OCI-LY7 (cell line): ENCODE measurements at regions not wholly inside any gene's neighbourhood (a gene's known extent, or its start where the extent isn't known, plus 50 kb on each side); places are given as distances from the start of the nearest gene placed in this dataset.

Source experiments
- BruUV-seq: library from RNA; stranded (reverse); fragments of 400-500 nt; replicated peaks from 2 replicates; lab custom pipeline; 2021; lab: Mats Ljungman, UMichigan
- CTCF ChIA-PET: fragments of 300-600 bp; sonication (Branson Sonifier 250); formaldehyde crosslinking; loops from one replicate; lab custom pipeline; 2022; ENCODE audit warnings: antibody characterized with exemption; ENCODE audit not compliant: unreplicated experiment; lab: Charles Lee
- POLR2A ChIA-PET: fragments of 300-600 bp; sonication (Branson Sonifier 250); formaldehyde crosslinking; loops from one replicate; lab custom pipeline; 2022; ENCODE audit warnings: antibody characterized with exemption; lab: Charles Lee
- DNase-seq: peaks from one replicate; pipeline ENCODE4 v3.0.0-alpha.2; 2015; ENCODE audit warnings: low spot score
- H2AFZ ChIP-seq: fragments of 200-600 bp; sonication (generic), shearing (Covaris generic); 2 replicates; pipeline ENCODE4 v1.6.1; 2014; ENCODE audit warnings: mild to moderate bottlenecking, antibody characterized with exemption, low read length, moderate library complexity
- H3K27ac ChIP-seq: fragments of 200-600 bp; sonication (generic); 2 replicates; pipeline ENCODE4 v1.5.1; 2014; ENCODE audit warnings: mixed run types, low read depth, mild to moderate bottlenecking, moderate library complexity, low read length, inconsistent platforms; ENCODE audit not compliant: poor library complexity, severe bottlenecking
- H3K36me3 ChIP-seq: fragments of 200-600 bp; sonication (generic); 2 replicates; pipeline ENCODE4 v1.6.1; 2014; ENCODE audit warnings: mild to moderate bottlenecking, antibody characterized with exemption, low read length, moderate library complexity, mixed read lengths; ENCODE audit not compliant: insufficient read depth
- H3K4me1 ChIP-seq: fragments of 200-600 bp; sonication (generic); 2 replicates; pipeline ENCODE4 v1.5.1; 2014; ENCODE audit warnings: mild to moderate bottlenecking, low read length; ENCODE audit not compliant: insufficient read depth, poor library complexity, severe bottlenecking
- H3K4me2 ChIP-seq: fragments of 200-600 bp; sonication (generic); 2 replicates; pipeline ENCODE4 v1.6.1; 2014; ENCODE audit warnings: mild to moderate bottlenecking, low read length
- H3K4me3 ChIP-seq: fragments of 200-600 bp; sonication (generic); 2 replicates; pipeline ENCODE4 v1.5.1; 2014; ENCODE audit warnings: mild to moderate bottlenecking, low read depth, low read length; ENCODE audit not compliant: poor library complexity, severe bottlenecking
- H3K79me2 ChIP-seq: fragments of 200-600 bp; sonication (generic); 2 replicates; pipeline ENCODE4 v1.6.1; 2016; ENCODE audit warnings: low read depth, mild to moderate bottlenecking, low read length, moderate library complexity, mixed read lengths; ENCODE audit not compliant: insufficient read depth
- H3K9me2 ChIP-seq: fragments of 200-600 bp; sonication (generic); 2 replicates; pipeline ENCODE4 v1.6.1; 2016; ENCODE audit warnings: mild to moderate bottlenecking, low read length, mixed read lengths; ENCODE audit not compliant: insufficient read depth
- H3K9me3 ChIP-seq: fragments of 200-600 bp; sonication (generic); 2 replicates; pipeline ENCODE4 v1.6.1; 2014; ENCODE audit warnings: mild to moderate bottlenecking, mixed run types, low read length, mixed read lengths
- H4K20me1 ChIP-seq: fragments of 200-600 bp; sonication (generic); 2 replicates; pipeline ENCODE4 v1.6.1; 2014; ENCODE audit warnings: mild to moderate bottlenecking, antibody characterized with exemption, low read length, moderate library complexity, mixed read lengths; ENCODE audit not compliant: insufficient read depth
- EZH2phosphoT487 ChIP-seq: fragments of 200-600 bp; sonication (generic); IDR thresholded peaks from 2 replicates; pipeline ENCODE4 v1.6.1; 2018; ENCODE audit warnings: low read depth, borderline replicate concordance, mild to moderate bottlenecking, mixed run types, antibody characterized with exemption, low read length, moderate library complexity, mixed read lengths
- intact Hi-C: fragments of 100-400 bp; cut with micrococcal nuclease; formaldehyde crosslinking; loops from one replicate; pipeline ENCODE4 v1.10.0; 2022; ENCODE audit not compliant: unreplicated experiment
- TF ChIP-seq, protein P1 (sequence below): fragments of 200-600 bp; sonication (generic); conservative IDR thresholded peaks from 2 replicates; pipeline ENCODE4 v1.5.1; 2014; ENCODE audit warnings: mild to moderate bottlenecking, antibody characterized with exemption, low read length, moderate library complexity, mixed read lengths

DNA sequence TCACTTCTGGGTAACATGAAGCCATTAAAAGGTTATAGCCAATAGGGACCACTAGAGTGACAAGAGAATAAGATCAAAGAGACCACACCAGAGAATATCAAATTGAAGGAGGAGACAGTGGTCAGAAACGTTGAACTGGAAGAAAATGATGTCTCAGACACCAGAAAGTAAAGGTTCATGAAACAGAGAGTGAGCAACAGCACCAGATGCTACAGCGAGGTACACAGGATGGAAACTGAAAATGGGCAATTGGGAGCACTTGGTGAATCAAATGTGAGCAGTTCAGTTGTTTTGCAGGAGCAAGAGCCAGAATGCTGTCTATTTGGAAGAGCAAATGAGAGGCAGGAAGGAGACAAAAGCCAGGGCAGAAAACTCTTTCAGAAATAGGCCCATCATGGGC, 162.6 kb downstream of the SS18 start:
- Histone ChIP-seq H3K27ac (no peak overlapping the region), H3K4me3 (no peak overlapping the region), H2AFZ (no peak overlapping the region), H3K79me2 (no peaks in the 10 kb centered on the region), H3K9me3 (no peaks in the 10 kb centered on the region), H3K4me2 (no peak overlapping the region), H3K9me2 (no peaks in the 10 kb centered on the region), H4K20me1 (no peaks in the 10 kb centered on the region), H3K36me3 (no peaks in the 10 kb centered on the region), H3K4me1 (no peaks in the 10 kb centered on the region)
- ChIA-PET CTCF (no interaction called here), POLR2A (no interaction called here)
- BruUV-seq = no TSS peak
- no peak for TF ChIP-seq EZH2phosphoT487
- TF ChIP-seq, protein P1, sequence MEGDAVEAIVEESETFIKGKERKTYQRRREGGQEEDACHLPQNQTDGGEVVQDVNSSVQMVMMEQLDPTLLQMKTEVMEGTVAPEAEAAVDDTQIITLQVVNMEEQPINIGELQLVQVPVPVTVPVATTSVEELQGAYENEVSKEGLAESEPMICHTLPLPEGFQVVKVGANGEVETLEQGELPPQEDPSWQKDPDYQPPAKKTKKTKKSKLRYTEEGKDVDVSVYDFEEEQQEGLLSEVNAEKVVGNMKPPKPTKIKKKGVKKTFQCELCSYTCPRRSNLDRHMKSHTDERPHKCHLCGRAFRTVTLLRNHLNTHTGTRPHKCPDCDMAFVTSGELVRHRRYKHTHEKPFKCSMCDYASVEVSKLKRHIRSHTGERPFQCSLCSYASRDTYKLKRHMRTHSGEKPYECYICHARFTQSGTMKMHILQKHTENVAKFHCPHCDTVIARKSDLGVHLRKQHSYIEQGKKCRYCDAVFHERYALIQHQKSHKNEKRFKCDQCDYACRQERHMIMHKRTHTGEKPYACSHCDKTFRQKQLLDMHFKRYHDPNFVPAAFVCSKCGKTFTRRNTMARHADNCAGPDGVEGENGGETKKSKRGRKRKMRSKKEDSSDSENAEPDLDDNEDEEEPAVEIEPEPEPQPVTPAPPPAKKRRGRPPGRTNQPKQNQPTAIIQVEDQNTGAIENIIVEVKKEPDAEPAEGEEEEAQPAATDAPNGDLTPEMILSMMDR = no peak
- intact Hi-C loops = no loop called here
- no peak for DNase-seq

DNA sequence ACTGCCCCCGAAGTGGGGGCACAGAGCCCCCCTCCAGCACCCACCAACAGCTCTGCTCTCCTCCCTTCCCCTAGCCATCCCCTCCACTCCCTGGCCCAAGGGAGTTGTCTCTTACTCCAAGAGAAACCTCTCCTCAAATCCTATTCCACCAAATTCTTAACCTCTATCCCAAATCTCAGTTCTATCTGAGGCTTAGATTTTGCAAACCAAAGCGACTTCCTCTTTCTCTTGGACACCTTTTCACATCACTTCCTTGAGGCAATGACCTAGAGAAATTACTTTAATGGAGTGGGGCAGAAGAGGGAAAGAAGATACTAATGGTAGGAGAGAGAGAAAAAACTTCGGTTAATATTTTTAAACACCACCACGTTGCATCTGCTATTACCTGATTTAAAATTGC, 167.2 kb downstream of the SS18 start:
- ChIA-PET CTCF (no interaction called here), POLR2A (no interaction called here)
- no peaks in the 10 kb centered on the region for H3K9me2 ChIP-seq
- H3K4me3 ChIP-seq = no peak overlapping the region
- no TSS peak for BruUV-seq
- peak overlapping the region; percentile 4; the same call in 1 of the 2 replicates for H2AFZ ChIP-seq
- DNase-seq = peak; percentile 5
- no peaks in the 10 kb centered on the region for H3K79me2 ChIP-seq
- H3K27ac ChIP-seq = no peak overlapping the region
- H4K20me1 ChIP-seq = no peaks in the 10 kb centered on the region
- H3K9me3 ChIP-seq = no peaks in the 10 kb centered on the region
- H3K4me1 ChIP-seq = no peaks in the 10 kb centered on the region
- intact Hi-C loops = no loop called here
- H3K36me3 ChIP-seq = no peaks in the 10 kb centered on the region
- TF ChIP-seq EZH2phosphoT487 = no peak
- TF ChIP-seq, protein P1 = no peak
- H3K4me2 ChIP-seq = no peak overlapping the region

DNA sequence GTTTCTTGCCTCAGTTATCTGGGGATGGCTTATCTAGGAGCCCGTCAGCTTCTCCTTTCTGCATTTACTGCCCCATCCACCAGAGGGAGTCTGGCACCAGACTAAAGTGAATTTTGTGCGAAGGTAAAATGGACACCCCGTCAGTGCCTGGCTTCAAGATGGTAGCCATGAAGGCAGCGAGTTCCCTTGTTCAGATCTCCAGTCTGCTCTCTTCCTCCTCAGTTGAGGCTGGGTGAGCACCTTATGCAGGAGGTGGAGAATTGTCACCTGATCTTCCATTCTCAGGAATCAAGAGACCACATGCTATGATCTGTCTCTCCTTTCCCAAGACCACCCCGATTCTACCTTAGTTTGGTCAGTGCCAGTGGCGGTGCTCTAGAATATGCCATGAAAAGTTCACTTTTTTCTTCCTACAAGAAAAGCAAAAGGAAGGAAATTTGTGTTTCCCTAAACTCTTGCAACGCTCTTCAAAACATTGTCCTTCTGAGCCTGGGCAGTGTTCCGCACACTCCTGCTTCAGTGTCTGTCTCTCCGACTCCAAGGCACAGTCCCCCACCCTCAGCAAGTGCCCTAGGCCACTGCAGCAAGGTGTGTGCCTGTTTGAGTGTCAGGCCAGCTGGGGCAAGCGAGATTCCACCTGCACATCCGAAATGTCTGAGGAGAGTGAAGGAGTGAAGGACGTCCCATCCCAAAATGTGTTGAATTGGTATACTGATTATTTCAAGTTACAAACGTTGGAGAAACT, 168.6 kb downstream of the SS18 start:
- Histone ChIP-seq H3K9me3 (no peaks in the 10 kb centered on the region), H3K27ac (no peak overlapping the region), H3K4me3 (no peak overlapping the region), H4K20me1 (no peaks in the 10 kb centered on the region), H2AFZ (peak overlapping the region; percentile 91), H3K4me1 (no peaks in the 10 kb centered on the region), H3K36me3 (no peaks in the 10 kb centered on the region), H3K79me2 (no peaks in the 10 kb centered on the region), H3K4me2 (peak overlapping the region; percentile 45; the same call in 1 of the 2 replicates), H3K9me2 (no peaks in the 10 kb centered on the region)
- intact Hi-C loops = no loop called here
- ChIA-PET POLR2A (no interaction called here), CTCF (no interaction called here)
- no TSS peak for BruUV-seq
- TF ChIP-seq, protein P1 = peak; percentile 87
- TF ChIP-seq EZH2phosphoT487 = no peak
- DNase-seq = peak; percentile 73
